Lung microvascular endothelial cell (primary cell): ENCODE measurements at regions not wholly inside any gene's neighbourhood (a gene's known extent, or its start where the extent isn't known, plus 50 kb on each side); places are given as distances from the start of the nearest gene placed in this dataset.
"Not testable (repeated sequence)": the region's sequence is repeated elsewhere in the genome, so short reads cannot be mapped to it uniquely, and the experiment has no call there.

Experiments
- DNase-seq, 2 donors: peaks; one replicate each; pipeline versions ENCODE4 v3.0.0 to v3.0.0-alpha.2; 2010; ENCODE audit warnings: low read depth in 2 of 2

DNA sequence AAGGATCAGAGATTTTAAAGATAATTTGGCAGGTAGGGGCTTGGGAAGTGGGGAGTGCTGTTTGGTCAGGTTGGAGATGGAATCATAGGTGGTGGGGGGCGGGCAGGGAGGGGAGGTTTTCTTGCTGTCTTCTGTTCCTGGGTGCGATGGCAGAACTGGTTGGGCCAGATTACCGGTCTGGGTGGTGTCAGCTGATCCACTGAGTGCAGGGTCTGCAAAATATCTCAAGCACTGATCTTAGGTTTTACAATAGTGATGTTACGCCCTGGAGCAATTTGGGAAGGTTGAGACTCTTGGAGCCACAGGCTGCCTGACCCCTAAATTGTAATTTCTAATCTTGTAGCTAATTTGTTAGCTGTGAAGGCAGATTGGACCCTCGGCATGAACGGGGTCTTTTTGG lies 78.0 kb upstream of the PARP8 start:
- DNase-seq: not testable (repeated sequence)

DNA sequence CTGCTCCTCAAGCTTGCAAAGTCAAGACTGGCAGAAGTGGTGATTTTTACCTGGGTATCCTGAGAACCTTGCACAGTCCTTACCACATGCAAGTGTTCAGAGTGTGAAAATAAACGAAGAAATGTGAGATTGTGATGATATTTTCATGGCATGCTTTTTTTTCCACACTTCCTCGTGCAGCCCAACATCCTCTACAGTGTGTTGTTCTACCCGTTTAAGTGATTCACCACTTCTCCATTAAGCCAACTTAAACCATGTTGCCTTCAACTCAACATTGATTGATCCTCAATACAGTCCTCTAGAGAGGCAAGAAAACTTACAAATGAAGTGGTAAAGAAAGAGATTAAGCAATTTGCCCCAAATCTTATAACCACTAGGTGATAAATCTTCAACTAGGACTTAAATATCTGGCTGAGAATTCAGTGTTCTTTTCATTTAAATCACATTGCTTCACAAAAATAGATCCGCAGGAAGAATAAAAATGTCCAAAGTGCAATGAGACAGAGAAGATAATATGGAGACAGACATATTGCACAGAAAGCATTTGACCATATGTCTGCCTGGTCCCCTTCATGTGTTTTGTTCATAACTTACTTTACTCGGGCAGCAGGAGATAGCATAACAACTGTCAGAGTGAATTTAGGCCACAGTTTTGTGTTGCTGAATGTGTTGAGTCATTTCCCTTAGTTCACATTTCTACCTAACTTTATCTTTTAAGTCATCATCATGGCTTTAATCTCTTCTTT lies 75.8 kb upstream of the PARP8 start:
- not testable (repeated sequence) for DNase-seq

DNA sequence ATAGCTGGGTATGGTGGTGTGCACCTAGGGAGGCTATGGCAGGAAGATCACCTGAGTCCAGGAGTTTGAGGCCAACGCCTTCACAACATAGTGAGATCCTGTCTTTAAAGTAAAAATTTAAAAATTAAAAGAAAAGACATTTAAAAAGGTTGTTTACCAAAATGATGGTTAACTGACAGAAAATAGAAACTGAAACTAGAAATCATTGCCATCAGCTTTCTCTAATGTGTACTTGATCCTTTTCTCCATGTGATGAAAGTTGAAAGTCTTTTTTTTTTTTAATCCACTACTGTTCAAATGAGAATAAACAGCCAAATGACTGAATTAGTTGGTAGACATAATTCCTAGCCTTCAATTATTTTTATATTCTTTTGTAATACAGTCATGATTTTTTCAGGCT lies 75.1 kb upstream of the PARP8 start:
- not testable (repeated sequence) for DNase-seq

DNA sequence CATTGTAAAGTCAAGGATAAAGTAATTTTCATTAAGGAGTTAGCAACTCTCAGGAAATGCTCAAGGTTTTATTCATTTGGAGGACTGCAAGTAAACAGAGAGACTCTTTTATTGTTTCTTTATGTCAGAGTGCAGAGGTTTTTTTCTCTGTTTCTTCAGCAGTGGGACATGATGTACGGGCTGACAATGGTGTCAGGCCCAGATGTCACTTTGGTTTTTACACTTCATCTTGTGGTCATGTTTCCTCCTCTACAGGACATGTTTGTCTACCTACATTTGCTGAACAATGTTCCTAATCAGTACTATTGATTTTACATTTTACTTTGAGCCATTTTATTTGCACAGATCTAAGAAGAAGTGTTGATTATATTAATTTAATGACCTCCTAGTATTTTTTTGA lies 72.8 kb upstream of the PARP8 start:
- no peak for DNase-seq

DNA sequence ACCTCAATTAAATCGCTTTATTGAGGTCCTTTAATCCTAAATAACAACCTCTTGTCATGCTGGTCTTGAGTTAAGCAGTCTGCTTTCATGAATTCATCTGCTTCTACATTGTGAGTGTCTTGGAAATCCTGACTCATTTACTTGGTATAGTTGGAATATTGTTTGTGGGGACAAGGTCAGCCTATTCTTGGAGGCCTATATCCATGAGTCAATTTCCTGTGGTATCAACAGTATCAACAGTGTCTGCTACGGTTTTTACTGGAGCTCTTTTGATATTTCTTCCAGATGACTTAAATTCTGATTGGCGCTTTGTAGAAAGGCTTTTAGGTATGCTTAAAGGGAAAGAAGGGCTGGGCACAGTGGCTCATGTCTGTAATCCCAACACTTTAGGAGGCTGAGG lies 71.2 kb upstream of the PARP8 start:
- peak in 1 of 2 donors; percentile 72 for DNase-seq

DNA sequence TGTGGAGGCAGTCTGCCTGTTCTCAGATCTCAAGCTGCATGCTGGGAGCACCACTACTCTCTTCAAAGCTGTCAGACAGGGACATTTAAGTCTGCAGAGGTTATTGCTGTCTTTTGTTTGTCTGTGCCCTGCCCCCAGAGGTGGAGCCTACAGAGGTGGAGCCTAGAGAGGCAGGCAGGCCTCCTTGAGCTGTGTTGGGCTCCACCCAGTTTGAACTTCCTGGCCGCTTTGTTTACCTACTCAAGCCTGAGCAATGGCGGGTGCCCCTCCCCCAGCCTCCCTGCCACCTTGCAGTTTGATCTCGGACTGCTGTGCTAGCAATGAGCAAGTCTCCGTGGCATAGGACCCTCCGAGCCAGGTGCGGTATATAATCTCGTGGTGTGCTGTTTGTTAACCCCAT lies 64.9 kb upstream of the PARP8 start:
- DNase-seq: not testable (repeated sequence)

DNA sequence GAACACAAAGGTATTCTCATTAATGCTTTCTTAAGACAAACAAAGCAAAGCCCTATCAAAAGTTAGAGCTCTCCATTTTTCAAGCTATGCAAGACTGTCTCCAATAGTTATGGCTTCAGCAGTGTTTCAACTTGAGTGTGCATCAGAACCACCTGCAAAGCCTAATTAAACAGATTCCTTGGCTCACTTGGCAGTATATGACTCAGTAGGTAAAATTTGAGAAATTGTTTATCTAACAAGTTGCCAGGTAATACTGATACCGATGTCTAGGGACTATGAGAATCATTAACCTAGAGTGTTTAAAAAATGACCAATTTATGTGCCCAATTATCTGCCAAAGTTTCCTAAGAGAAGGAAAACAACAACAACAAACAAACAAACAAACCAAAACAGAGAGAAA lies 60.3 kb upstream of the PARP8 start:
- no peak for DNase-seq

DNA sequence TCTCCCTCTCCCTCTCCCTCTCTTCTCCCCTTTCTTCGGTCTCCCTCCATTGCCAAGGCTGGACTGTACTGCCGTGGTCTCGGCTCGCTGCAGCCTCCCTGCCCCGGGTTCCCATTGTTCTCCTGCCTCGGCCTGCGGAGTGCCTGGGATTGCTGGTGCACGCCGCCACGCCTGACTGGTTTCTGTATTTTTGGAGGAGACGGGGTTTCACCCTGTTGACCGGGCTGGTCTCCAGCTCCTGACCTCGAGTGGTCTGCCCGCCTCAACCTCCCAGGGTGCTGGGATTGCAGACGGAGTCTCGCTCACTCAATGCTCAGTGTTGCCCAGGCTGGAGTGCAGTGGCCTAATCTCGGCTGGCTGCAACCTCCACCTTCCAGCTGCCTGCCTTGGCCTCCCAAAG lies 59.0 kb upstream of the PARP8 start:
- not testable (repeated sequence) for DNase-seq

DNA sequence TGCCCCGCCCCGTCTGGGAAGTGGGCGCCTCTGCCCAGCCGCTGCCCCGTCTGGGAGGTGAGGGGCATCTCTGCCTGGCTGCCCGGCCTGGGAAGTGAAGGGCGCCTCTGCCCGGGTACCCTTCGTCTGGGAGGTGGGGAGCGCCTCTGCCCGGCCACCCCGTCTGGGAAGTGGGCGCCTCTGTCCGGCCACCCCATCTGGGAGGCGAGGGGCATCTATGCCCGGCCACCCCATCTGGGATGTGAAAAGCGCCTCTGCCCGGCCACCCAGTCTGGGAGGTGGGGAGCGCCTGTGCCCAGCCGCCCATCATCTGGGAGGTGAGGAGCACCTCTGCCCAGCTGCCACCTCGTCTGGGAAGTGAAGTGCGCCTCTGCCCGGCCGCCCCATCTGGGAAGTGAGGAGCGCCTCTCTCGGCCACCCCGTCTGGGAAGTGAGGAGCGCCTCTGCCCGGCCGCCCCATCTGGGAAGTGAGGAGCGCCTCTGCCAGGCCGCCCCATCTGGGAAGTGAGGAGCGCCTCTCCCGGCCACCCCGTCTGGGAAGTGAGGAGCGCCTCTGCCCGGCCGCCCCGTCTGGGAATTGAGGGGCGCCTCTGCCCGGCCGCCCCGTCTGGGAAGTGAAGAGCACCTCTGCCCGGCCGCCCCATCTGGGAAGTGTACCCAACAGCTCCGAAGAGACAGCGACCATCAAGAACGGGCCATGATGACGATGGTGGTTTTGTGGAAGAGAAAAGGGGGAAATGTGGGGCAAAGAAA lies 58.3 kb upstream of the PARP8 start:
- DNase-seq: not testable (repeated sequence)

DNA sequence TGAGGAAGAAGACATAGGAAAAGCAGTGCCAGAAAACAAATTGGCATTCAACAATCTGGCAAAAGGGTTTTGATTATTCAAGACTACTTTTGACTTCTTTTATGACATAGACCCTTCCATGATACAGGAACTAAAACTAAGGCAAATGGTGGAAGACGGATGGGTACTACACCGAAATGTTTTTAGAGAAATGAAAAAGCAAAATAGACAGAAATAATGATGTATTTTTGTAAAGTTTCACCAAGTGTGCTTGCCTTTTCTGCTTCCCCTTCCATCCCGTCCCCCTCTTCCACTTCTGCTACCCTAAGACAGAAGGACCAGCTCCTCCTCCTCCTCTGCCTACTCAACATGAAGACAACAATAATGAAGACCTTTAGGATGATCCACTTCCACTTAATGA lies 53.4 kb upstream of the PARP8 start:
- not testable (repeated sequence) for DNase-seq
